ENCODE measurements at regions not wholly inside any gene's neighbourhood (a gene's known extent, or its start where the extent isn't known, plus 50 kb on each side); places are given as distances from the start of the nearest gene placed in this dataset.
"Not testable (repeated sequence)": the region's sequence is repeated elsewhere in the genome, so short reads cannot be mapped to it uniquely, and the experiment has no call there.

DNA sequence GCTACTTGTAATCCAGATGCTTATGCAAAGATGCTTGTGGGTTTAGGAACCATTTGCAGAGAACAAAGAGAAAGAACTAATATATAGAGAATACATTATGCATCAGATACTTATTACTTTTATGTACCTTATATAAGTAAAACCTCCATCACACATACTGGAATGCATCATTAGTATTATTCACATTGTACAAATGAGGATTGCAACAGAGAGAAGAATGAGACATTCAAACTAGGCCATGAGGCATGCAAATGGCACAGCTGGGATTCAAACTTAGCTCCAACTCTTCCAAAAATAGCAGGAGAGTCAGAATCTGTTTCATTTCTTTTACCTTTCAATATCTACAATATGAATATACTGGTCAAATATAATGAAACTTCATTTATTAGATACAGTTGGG, 1001.4 kb upstream of the ADAMTS5 start:
- not testable (repeated sequence) for H3K4me1 ChIP-seq

DNA sequence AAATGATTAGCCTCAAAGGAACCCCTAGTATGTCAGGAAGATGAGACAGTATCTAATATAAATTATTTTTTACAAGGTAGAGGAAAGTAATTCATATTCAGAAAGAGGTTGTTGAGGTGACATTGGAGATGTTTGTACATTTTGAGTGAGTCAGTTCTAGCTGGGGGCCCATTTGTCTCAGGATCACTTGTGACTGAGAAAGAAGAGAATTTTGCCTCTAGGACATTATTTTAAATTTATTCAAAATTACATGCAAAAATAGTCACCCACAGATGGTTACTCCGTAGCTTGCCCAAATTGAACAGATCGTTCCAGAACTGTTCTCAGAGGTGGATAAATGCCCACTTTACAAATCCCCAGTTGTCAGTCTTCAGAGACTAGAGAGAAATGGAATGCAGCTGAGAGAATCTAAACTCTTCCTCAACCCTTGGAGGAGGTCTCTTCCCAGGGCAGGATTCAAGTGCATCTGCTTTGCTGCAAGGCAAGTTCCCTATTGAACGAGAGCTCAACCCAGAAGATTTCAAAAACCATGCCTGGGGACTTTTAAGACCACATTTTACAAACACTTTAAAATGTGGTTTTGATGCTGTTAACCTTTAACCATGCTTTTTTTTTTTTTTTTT, 987.8 kb upstream of the ADAMTS5 start:
- Histone ChIP-seq H3K4me3 (no peak overlapping the region), H3K36me3 (no peaks in the 10 kb centered on the region), H3K9me3 (replicated peaks) (no peaks in the 10 kb centered on the region), H3K27me3 (no peaks in the 10 kb centered on the region), H3K27ac (no peak overlapping the region), H3K4me1 (no peaks in the 10 kb centered on the region)
- peak in 1 of 2 experiments; percentile 9 for DNase-seq

More for the DNA sequence above, 1001.4 kb upstream of the ADAMTS5 start:
- H3K27me3 ChIP-seq; H3K4me3 ChIP-seq; H3K36me3 ChIP-seq; DNase-seq; H3K9me3 ChIP-seq (replicated peaks); H3K27ac ChIP-seq: not testable (repeated sequence)

DNA sequence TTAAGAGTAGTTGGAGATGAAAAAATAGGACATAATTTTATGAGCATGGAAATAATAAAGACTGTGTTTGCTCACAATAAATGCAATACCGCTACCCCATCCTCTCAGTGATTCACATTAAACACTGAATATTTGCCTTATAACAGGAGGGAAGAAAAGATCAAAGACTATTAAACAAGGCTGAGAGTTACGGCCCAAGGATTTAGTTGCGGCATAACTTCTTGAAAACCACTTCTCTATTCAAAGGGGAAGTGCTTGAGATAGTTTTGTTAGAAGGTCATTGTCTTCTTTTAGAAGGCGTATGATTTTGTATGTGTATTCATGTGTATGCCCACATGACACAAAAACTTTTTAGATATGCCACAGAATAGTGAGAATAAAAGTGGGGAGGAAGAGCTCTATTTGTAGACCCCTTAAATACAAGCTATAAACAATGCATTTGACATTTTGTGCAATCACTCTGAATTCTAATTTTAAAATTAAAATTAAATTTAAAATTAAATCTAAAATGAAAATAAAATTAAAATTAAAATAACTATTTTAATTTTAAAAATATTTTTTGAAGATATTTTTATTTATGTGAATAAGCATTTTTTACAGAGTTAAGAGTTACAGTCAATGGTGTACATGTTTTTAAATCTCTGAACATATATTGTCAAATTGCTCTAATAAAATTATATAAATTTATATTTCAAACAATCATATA, 986.6 kb upstream of the ADAMTS5 start:
- H3K36me3 ChIP-seq = no peaks in the 10 kb centered on the region
- H3K27ac ChIP-seq = no peak overlapping the region
- no peaks in the 10 kb centered on the region for H3K9me3 ChIP-seq (replicated peaks)
- H3K4me3 ChIP-seq = no peak overlapping the region
- DNase-seq = no peak
- H3K4me1 ChIP-seq = no peaks in the 10 kb centered on the region
- no peaks in the 10 kb centered on the region for H3K27me3 ChIP-seq

GRCh38 chr21:27949093-27949492, 982.2 kb upstream of the ADAMTS5 start:
- DNase-seq; H3K36me3 ChIP-seq; H3K27me3 ChIP-seq; H3K4me1 ChIP-seq; H3K9me3 ChIP-seq (replicated peaks); H3K4me3 ChIP-seq; H3K27ac ChIP-seq: not testable (repeated sequence)

- H3K27ac ChIP-seq; DNase-seq; H3K9me3 ChIP-seq (replicated peaks); H3K27me3 ChIP-seq; H3K4me3 ChIP-seq; H3K36me3 ChIP-seq; H3K4me1 ChIP-seq: not testable (repeated sequence)
Observed at GRCh38 chr21:27930108-27930767, 963.4 kb upstream of the ADAMTS5 start.

- not testable (repeated sequence) for DNase-seq; H3K27me3 ChIP-seq; H3K27ac ChIP-seq; H3K36me3 ChIP-seq; H3K4me1 ChIP-seq; H3K4me3 ChIP-seq; H3K9me3 ChIP-seq (replicated peaks)
Observed at GRCh38 chr21:27929179-27929578, 962.3 kb upstream of the ADAMTS5 start.

DNA sequence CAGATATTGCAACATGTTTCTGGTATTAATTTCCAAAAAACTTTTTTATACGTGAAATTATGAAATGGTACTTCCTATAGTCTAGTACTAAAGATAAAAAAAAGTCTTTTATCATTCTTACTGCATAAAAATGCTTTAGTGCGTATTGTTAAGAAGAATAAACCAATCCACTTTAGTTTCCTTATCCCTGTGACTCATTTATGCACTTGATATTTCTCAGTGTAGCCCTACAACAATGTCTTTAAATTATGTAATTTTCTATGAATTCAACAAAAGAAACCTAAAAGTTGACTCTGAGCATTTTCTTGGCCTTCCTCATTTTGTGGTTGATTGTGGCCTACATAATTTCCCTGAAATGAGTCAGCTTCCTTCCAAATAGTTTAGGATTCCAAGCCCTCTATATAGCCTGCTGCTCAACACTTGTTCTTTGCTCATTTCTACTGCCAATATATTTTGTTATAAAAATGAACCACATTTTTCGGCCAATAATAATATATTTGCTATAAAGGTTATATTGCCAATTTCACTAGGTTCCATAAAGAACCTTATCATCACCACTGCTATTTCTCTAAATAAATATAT, 961.7 kb upstream of the ADAMTS5 start:
- H3K27ac ChIP-seq; H3K36me3 ChIP-seq; H3K27me3 ChIP-seq; H3K4me3 ChIP-seq; H3K4me1 ChIP-seq; H3K9me3 ChIP-seq (replicated peaks): not testable (repeated sequence)
- DNase-seq = peak in 1 of 2 experiments; percentile 31

- DNase-seq; H3K36me3 ChIP-seq; H3K4me1 ChIP-seq; H3K27ac ChIP-seq; H3K27me3 ChIP-seq; H3K4me3 ChIP-seq; H3K9me3 ChIP-seq (replicated peaks): not testable (repeated sequence)
Observed at GRCh38 chr21:27921421-27921820, 954.5 kb upstream of the ADAMTS5 start.

DNA sequence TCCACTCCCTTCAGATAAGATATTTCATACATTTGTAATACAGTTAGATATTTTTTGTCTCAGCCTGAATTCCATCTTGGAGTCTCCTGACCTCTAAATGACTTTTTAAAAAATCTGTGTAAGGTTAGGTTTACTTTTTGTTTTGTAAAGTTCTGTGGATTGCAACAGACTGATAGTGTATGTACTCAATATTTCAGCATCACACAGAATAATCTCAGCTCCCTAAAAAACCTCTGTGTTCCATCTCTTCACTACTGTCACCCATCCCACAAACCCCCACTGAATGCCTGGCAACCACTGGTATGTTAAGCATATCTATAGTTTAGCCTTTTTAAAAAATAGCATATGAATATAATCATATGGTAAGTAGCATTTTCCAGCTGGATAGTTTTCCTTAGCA, 951.1 kb upstream of the ADAMTS5 start:
- H3K36me3 ChIP-seq; DNase-seq; H3K4me1 ChIP-seq; H3K27ac ChIP-seq; H3K27me3 ChIP-seq; H3K9me3 ChIP-seq (replicated peaks); H3K4me3 ChIP-seq: not testable (repeated sequence)

GRCh38 chr21:27916326-27916725, 949.4 kb upstream of the ADAMTS5 start:
- not testable (repeated sequence) for H3K27me3 ChIP-seq; H3K4me3 ChIP-seq; H3K9me3 ChIP-seq (replicated peaks); H3K27ac ChIP-seq; H3K36me3 ChIP-seq; DNase-seq; H3K4me1 ChIP-seq

GRCh38 chr21:27912133-27912532, 945.2 kb upstream of the ADAMTS5 start:
- H3K36me3 ChIP-seq; H3K4me3 ChIP-seq; H3K27ac ChIP-seq; H3K27me3 ChIP-seq; H3K9me3 ChIP-seq (replicated peaks); H3K4me1 ChIP-seq; DNase-seq: not testable (repeated sequence)

DNA sequence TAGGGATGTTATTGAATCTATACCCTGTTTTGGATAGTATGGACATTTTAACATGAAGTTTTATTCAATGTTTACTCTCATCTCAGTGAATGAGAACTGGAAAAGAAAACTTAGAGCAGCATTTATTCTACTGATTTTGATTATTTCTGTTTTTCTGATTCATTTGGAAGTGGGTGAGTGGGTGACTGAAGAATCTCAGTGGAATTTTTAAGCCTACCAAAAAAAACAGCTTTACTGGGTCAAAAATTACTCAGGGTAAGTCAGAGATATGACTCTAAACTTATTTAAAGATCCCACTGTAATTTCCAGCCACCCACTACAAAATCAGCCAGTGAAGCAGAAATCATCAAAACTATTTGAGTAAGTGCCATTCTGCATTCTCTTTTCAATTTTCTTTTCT, 942.6 kb upstream of the ADAMTS5 start:
- not testable (repeated sequence) for H3K4me1 ChIP-seq; DNase-seq; H3K36me3 ChIP-seq; H3K9me3 ChIP-seq (replicated peaks); H3K27me3 ChIP-seq; H3K27ac ChIP-seq; H3K4me3 ChIP-seq

DNA sequence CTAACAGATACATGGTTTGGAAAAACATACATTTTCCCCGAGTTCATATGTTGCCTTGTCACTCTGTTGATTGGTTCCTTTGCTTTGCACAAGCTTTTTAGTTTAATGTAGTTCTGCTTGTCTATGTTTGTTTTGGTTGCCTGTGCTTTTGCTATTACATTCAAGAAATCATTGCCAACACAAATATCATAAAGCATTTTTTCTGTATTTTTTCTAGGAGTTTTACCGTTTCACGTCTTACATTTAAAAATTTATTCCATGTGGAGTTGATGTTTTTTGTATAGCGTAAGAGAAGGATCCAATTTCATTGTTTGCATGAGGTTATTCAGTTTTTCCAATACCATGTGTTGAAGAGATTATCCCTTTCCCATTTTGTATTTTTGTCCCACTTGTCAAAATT, 941.9 kb upstream of the ADAMTS5 start:
- DNase-seq; H3K27me3 ChIP-seq; H3K4me3 ChIP-seq; H3K4me1 ChIP-seq; H3K36me3 ChIP-seq; H3K9me3 ChIP-seq (replicated peaks); H3K27ac ChIP-seq: not testable (repeated sequence)

GRCh38 chr21:27902904-27903303, 936.0 kb upstream of the ADAMTS5 start:
- H3K27ac ChIP-seq = not testable (repeated sequence)

GRCh38 chr21:27893619-27894018, 926.7 kb upstream of the ADAMTS5 start:
- not testable (repeated sequence) for DNase-seq; H3K4me1 ChIP-seq; H3K27me3 ChIP-seq; H3K9me3 ChIP-seq (replicated peaks); H3K27ac ChIP-seq; H3K36me3 ChIP-seq; H3K4me3 ChIP-seq

More at GRCh38 chr21:27902904-27903303, 936.0 kb upstream of the ADAMTS5 start:
- not testable (repeated sequence) for H3K9me3 ChIP-seq (replicated peaks); H3K36me3 ChIP-seq; DNase-seq; H3K4me1 ChIP-seq; H3K4me3 ChIP-seq; H3K27me3 ChIP-seq
